H1 (cell line): ENCODE measurements at regions not wholly inside any gene's neighbourhood (a gene's known extent, or its start where the extent isn't known, plus 50 kb on each side); places are given as distances from the start of the nearest gene placed in this dataset.

Experiments
- CTCF ChIA-PET: fragments of 300-600 bp; sonication (Branson Sonifier 250); formaldehyde crosslinking; loops from one replicate; lab custom pipeline; 2021; ENCODE audit not compliant: partially characterized antibody; lab: Charles Lee
- POLR2A ChIA-PET: fragments of 300-600 bp; sonication (Branson Sonifier 250); formaldehyde crosslinking; loops from one replicate; lab custom pipeline; 2021; ENCODE audit warnings: inconsistent platforms; ENCODE audit not compliant: partially characterized antibody; lab: Charles Lee
- DNase-seq, 2 experiments: peaks; one replicate each; pipeline versions ENCODE4 v3.0.0 to v3.0.0-alpha.2; 2010 to 2022; ENCODE audit warnings: low spot score in 2 of 2, low read depth in 1 of 2, mixed read lengths in 1 of 2
- FAIRE-seq: peaks from 2 replicates; lab custom pipeline; 2011; peaks lifted over from hg19 to GRCh38; lab: Jason Lieb, UNC
- H2AFZ ChIP-seq: 2 replicates; pipeline ENCODE4 v1.8.1; 2012; ENCODE audit warnings: low read length, inconsistent platforms
- H2AK5ac ChIP-seq: 2 replicates; pipeline ENCODE4 v1.6.1; 2013; ENCODE audit warnings: low read depth, low read length
- H2BK120ac ChIP-seq: replicated peaks from 2 replicates; pipeline ENCODE3; 2013; ENCODE audit warnings: low read depth, low read length, inconsistent platforms
- H2BK12ac ChIP-seq: 2 replicates; pipeline ENCODE4 v1.6.1; 2013; ENCODE audit warnings: low read depth, low read length
- H2BK15ac ChIP-seq: 2 replicates; pipeline ENCODE4 v1.6.1; 2013; ENCODE audit warnings: low read length
- H2BK20ac ChIP-seq: 2 replicates; pipeline ENCODE4 v1.6.1; 2013; ENCODE audit warnings: low read length
- H2BK5ac ChIP-seq: 2 replicates; pipeline ENCODE4 v1.6.1; 2013; ENCODE audit warnings: low read depth, low read length
- H3K14ac ChIP-seq: 2 replicates; pipeline ENCODE4 v1.6.1; 2013; ENCODE audit warnings: inconsistent platforms; ENCODE audit not compliant: insufficient read length
- H3K18ac ChIP-seq: 2 replicates; pipeline ENCODE4 v1.6.1; 2013; ENCODE audit warnings: low read length; ENCODE audit errors: extremely low read depth
- H3K23ac ChIP-seq: 2 replicates; pipeline ENCODE4 v1.6.1; 2013; ENCODE audit warnings: inconsistent platforms; ENCODE audit not compliant: insufficient read length
- H3K23me2 ChIP-seq: 2 replicates; pipeline ENCODE4 v1.6.1; 2013; ENCODE audit warnings: low read depth, low read length
- H3K27ac ChIP-seq: 2 replicates; pipeline ENCODE4 v1.6.1; 2011; ENCODE audit warnings: low read depth, low read length, inconsistent platforms
- H3K27me3 ChIP-seq, 4 experiments: replicated peaks in 1 of 4; 1 replicate in 1 of 4; 2 replicates in 3 of 4; pipeline versions ENCODE4 v1.6.1 to v1.8.1; 2011 to 2013; ENCODE audit warnings: low read length in 3 of 4, mild to moderate bottlenecking in 3 of 4, inconsistent platforms in 2 of 4, mixed read lengths in 2 of 4, moderate library complexity in 1 of 4; ENCODE audit not compliant: control insufficient read depth in 3 of 4, insufficient read depth in 3 of 4; ENCODE audit errors: extremely low read depth in 1 of 4
- H3K36me3 ChIP-seq, 4 experiments: 2 replicates each; pipeline versions ENCODE4 v1.6.1 to v1.8.1; 2011 to 2013; ENCODE audit warnings: mild to moderate bottlenecking in 4 of 4, low read length in 3 of 4, moderate library complexity in 2 of 4, control low read depth in 1 of 4, inconsistent platforms in 1 of 4; ENCODE audit not compliant: insufficient read depth in 4 of 4, control insufficient read depth in 2 of 4
- H3K4ac ChIP-seq: replicated peaks from 2 replicates; pipeline ENCODE3; 2013; ENCODE audit warnings: low read length, low read depth, mixed read lengths, inconsistent platforms; ENCODE audit not compliant: insufficient read length
- H3K4me1 ChIP-seq, 4 experiments: replicated peaks in 1 of 4; 1 replicate in 1 of 4; 2 replicates in 3 of 4; pipeline versions ENCODE4 v1.6.1 to v1.8.1; 2011 to 2013; ENCODE audit warnings: low read length in 3 of 4, inconsistent platforms in 2 of 4, mixed read lengths in 1 of 4; ENCODE audit not compliant: insufficient read depth in 4 of 4, control insufficient read depth in 3 of 4
- H3K4me2 ChIP-seq, 2 experiments: 2 replicates each; pipeline versions ENCODE4 v1.6.1 to v1.8.1; 2011 to 2013; ENCODE audit warnings: low read depth in 2 of 2, low read length in 2 of 2, control low read depth in 1 of 2, inconsistent platforms in 1 of 2, mild to moderate bottlenecking in 1 of 2; ENCODE audit not compliant: insufficient read depth in 1 of 2
- H3K4me3 ChIP-seq, 4 experiments: fragments of 200-600, 300-600 bp in 1 of 4; sonication (generic), shearing (Covaris generic), sonication (Bioruptor Twin) in 1 of 4; 2 replicates each; pipeline versions ENCODE4 v1.5.1 to v1.8.1; 2011 to 2016; ENCODE audit warnings: low read length in 4 of 4, low read depth in 3 of 4, control low read depth in 2 of 4, inconsistent platforms in 2 of 4, mild to moderate bottlenecking in 2 of 4, mixed read lengths in 1 of 4, moderate library complexity in 1 of 4; ENCODE audit not compliant: insufficient read depth in 2 of 4; ENCODE audit errors: extremely low read depth in 1 of 4
- H3K56ac ChIP-seq: replicated peaks from 2 replicates; pipeline ENCODE3; 2013; ENCODE audit warnings: low read depth, mild to moderate bottlenecking, mixed read lengths, low read length, inconsistent platforms; ENCODE audit not compliant: insufficient read length
- H3K79me1 ChIP-seq: 2 replicates; pipeline ENCODE4 v1.6.1; 2013; ENCODE audit warnings: low read depth, low read length, control low read depth
- H3K79me2 ChIP-seq, 2 experiments: 2 replicates each; pipeline versions ENCODE4 v1.6.1 to v1.8.1; 2012 to 2013; ENCODE audit warnings: low read length in 2 of 2, mild to moderate bottlenecking in 2 of 2, inconsistent platforms in 1 of 2; ENCODE audit not compliant: insufficient read depth in 2 of 2, control insufficient read depth in 1 of 2
- H3K9ac ChIP-seq, 4 experiments: replicated peaks in 1 of 4; 1 replicate in 1 of 4; 2 replicates in 3 of 4; pipeline versions ENCODE4 v1.6.1 to v1.8.1; 2011 to 2013; ENCODE audit warnings: low read depth in 3 of 4, low read length in 3 of 4, control low read depth in 2 of 4, mild to moderate bottlenecking in 2 of 4, moderate library complexity in 2 of 4, inconsistent platforms in 1 of 4; ENCODE audit errors: extremely low read depth in 1 of 4
- H3K9me3 ChIP-seq, 2 experiments: 2 replicates each; pipeline versions ENCODE4 v1.6.1 to v1.8.1; 2012 to 2013; ENCODE audit warnings: mild to moderate bottlenecking in 2 of 2, moderate library complexity in 2 of 2, control low read depth in 1 of 2, inconsistent platforms in 1 of 2, low read depth in 1 of 2, low read length in 1 of 2, mixed read lengths in 1 of 2; ENCODE audit not compliant: insufficient read depth in 2 of 2
- H4K20me1 ChIP-seq, 2 experiments: replicated peaks in 1 of 2; 2 replicates each; pipeline versions ENCODE3 to v1.8.1; 2011 to 2013; ENCODE audit warnings: inconsistent platforms in 2 of 2, low read length in 2 of 2, mild to moderate bottlenecking in 1 of 2; ENCODE audit not compliant: insufficient read depth in 2 of 2, control insufficient read depth in 1 of 2
- H4K5ac ChIP-seq: 2 replicates; pipeline ENCODE4 v1.6.1; 2013; ENCODE audit warnings: low read length, low read depth, mixed read lengths, inconsistent platforms; ENCODE audit not compliant: insufficient read length
- H4K8ac ChIP-seq: 2 replicates; pipeline ENCODE4 v1.8.0; 2013; ENCODE audit warnings: mild to moderate bottlenecking, moderate library complexity, low read length, inconsistent platforms; ENCODE audit not compliant: insufficient read depth; ENCODE audit errors: extremely low read depth
- H4K91ac ChIP-seq: replicated peaks from 2 replicates; pipeline ENCODE3; 2013; ENCODE audit warnings: low read length, mixed read lengths, inconsistent platforms; ENCODE audit not compliant: insufficient read length
- BCL11A ChIP-seq, 2 experiments: IDR thresholded peaks; one replicate each; pipeline ENCODE4 v1.6.1; 2011; ENCODE audit warnings: low read depth in 2 of 2, low read length in 2 of 2, mild to moderate bottlenecking in 2 of 2
- CEBPB ChIP-seq: IDR thresholded peaks from 2 replicates; pipeline ENCODE4 v1.6.1; 2012; ENCODE audit warnings: low read depth, low read length
- CREB1 ChIP-seq: IDR thresholded peaks from 2 replicates; pipeline ENCODE4 v1.6.1; 2012; ENCODE audit warnings: inconsistent platforms
- CTBP2 ChIP-seq: IDR thresholded peaks from 2 replicates; pipeline ENCODE4 v1.7.0; 2011; ENCODE audit warnings: borderline replicate concordance, mild to moderate bottlenecking, moderate library complexity, mixed read lengths, low read length; ENCODE audit not compliant: insufficient read depth, insufficient read length
- HDAC2 ChIP-seq, 2 experiments: fragments of 300-600 bp in 1 of 2; sonication (generic) in 1 of 2; IDR thresholded peaks; 2 replicates each; pipeline ENCODE4 v1.6.1; 2011 to 2012; ENCODE audit warnings: low read depth in 2 of 2, low read length in 2 of 2, mild to moderate bottlenecking in 2 of 2, moderate library complexity in 2 of 2, borderline replicate concordance in 1 of 2, inconsistent platforms in 1 of 2
- KDM5A ChIP-seq: fragments of 200-600 bp; IDR thresholded peaks from 2 replicates; pipeline ENCODE4 v1.7.1; 2012; ENCODE audit warnings: mild to moderate bottlenecking, low read length, inconsistent platforms, mixed read lengths
- NRF1 ChIP-seq: IDR thresholded peaks from 2 replicates; pipeline ENCODE4 v1.6.1; 2011; ENCODE audit warnings: mild to moderate bottlenecking, low read depth, low read length, improper control_type of control experiment
- PHF8 ChIP-seq: fragments of 200-600 bp; sonication (generic); conservative IDR thresholded peaks from 2 replicates; pipeline ENCODE4 v1.7.1; 2012; ENCODE audit warnings: low read depth, mild to moderate bottlenecking, inconsistent platforms, low read length, moderate library complexity
- POU5F1 ChIP-seq: IDR thresholded peaks from 2 replicates; pipeline ENCODE4 v1.6.1; 2011; ENCODE audit warnings: low read depth, mild to moderate bottlenecking, low read length, moderate library complexity
- RAD21 ChIP-seq, 2 experiments: IDR thresholded peaks in 1 of 2; conservative IDR thresholded peaks in 1 of 2; 2 replicates each; pipeline ENCODE4 v1.6.1; 2011; ENCODE audit warnings: low read depth in 2 of 2, low read length in 2 of 2, improper control_type of control experiment in 1 of 2, inconsistent platforms in 1 of 2, mild to moderate bottlenecking in 1 of 2, moderate library complexity in 1 of 2
- RBBP5 ChIP-seq: IDR thresholded peaks from 2 replicates; pipeline ENCODE4 v1.7.1; 2012; ENCODE audit warnings: low read depth, mild to moderate bottlenecking, inconsistent platforms, low read length, moderate library complexity, borderline replicate concordance
- SAP30 ChIP-seq: fragments of 300-600 bp; sonication (generic); IDR thresholded peaks from 2 replicates; pipeline ENCODE4 v1.7.1; 2012; ENCODE audit warnings: low read length, moderate library complexity, mild to moderate bottlenecking, inconsistent platforms; ENCODE audit not compliant: insufficient read depth, insufficient replicate concordance
- SP4 ChIP-seq: IDR thresholded peaks from 2 replicates; pipeline ENCODE4 v1.6.1; 2012; ENCODE audit warnings: low read length, inconsistent platforms
- TEAD4 ChIP-seq: IDR thresholded peaks from 2 replicates; pipeline ENCODE4 v1.6.1; 2012; ENCODE audit warnings: low read depth, low read length, inconsistent platforms, mixed read lengths
- WGBS, 2 experiments: shearing (Covaris generic) in 1 of 2; methylation state at CpG; one replicate each; pipeline versions ENCODE4 v1.1.6 to v1.1.7; 2013 to 2015; ENCODE audit warnings: low lambda C conversion rate in 2 of 2, mixed read lengths in 2 of 2, inconsistent platforms in 1 of 2, low coverage in 1 of 2, missing lambda C conversion rate in 1 of 2; ENCODE audit not compliant: insufficient replicate concordance in 2 of 2, insufficient coverage in 1 of 2, insufficient read length in 1 of 2; ENCODE audit errors: extremely low coverage in 1 of 2, missing lambda C conversion rate in 1 of 2; 5-methylcytosine and 5-hydroxymethylcytosine counted together

DNA sequence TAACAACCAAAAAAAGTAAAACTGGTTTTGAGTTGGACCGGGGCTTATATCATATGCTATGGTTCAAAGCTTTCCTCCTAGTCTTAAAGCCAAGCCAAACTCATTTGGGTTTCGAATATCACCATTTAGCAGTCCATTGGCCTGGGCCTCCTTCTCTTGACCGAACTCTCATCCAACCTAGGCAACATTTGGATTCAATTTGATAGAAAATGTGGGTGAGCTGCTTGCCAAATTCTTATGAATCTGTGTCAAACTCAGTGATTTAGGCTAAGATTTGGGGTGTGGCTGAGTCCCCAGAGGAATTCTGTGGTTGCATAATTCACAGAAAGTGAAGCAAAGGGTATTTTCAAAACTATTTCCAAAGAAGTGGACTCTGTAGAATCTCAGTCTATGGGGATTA, 83.7 kb downstream of the BLID start:
- no peaks in the 10 kb centered on the region for H3K27me3 ChIP-seq
- TF ChIP-seq HDAC2 (IDR thresholded peaks at IDR 0.05; ENCODE audit: borderline replicate concordance in 1 of 2, low read depth in 2 of 2, low read length in 2 of 2) (no peak), RAD21 (IDR thresholded peaks at IDR 0.05 in 1 of 2, conservative IDR thresholded peaks at IDR 0.05 in 1 of 2; ENCODE audit: low read depth in 2 of 2, low read length in 2 of 2) (no peak), POU5F1 (no peak), NRF1 (no peak), RBBP5 (no peak), CREB1 (no peak), SP4 (no peak), CEBPB (no peak), BCL11A (IDR thresholded peaks at IDR 0.05; ENCODE audit: low read depth in 2 of 2, low read length in 2 of 2) (no peak), SAP30 (no peak), TEAD4 (no peak), KDM5A (no peak), CTBP2 (no peak), PHF8 (no peak)
- H3K23me2 ChIP-seq = no peaks in the 10 kb centered on the region
- no peak overlapping the region for H2BK5ac ChIP-seq
- ChIA-PET CTCF (no interaction called here), POLR2A (no interaction called here)
- FAIRE-seq (no peak), DNase-seq (no peak)
- H3K4me1 ChIP-seq = peaks cover 0 to 2% (median 0%) of the 10 kb centered on the region in 4 experiments; a peak in 2 of 7 replicates
- H3K9me3 ChIP-seq = no peaks in the 10 kb centered on the region
- no peak overlapping the region for H2BK20ac ChIP-seq
- no peak overlapping the region for H3K4me2 ChIP-seq
- 85% methylated on average over 3 of the region's 3 CpGs; no CpG with 5 or more reads in 1 of the 2 experiments for WGBS, 2 experiments
- H3K56ac ChIP-seq = no peak overlapping the region
- no peak overlapping the region for H2BK12ac ChIP-seq
- H4K91ac ChIP-seq = no peak overlapping the region
- H3K18ac ChIP-seq = no peak overlapping the region
- H3K79me2 ChIP-seq = no peaks in the 10 kb centered on the region
- no peak overlapping the region for H3K4me3 ChIP-seq
- H3K23ac ChIP-seq = no peak overlapping the region
- no peak overlapping the region for H3K4ac ChIP-seq
- no peaks in the 10 kb centered on the region for H4K20me1 ChIP-seq
- H2AK5ac ChIP-seq = no peak overlapping the region
- H3K36me3 ChIP-seq = no peaks in the 10 kb centered on the region
- H3K9ac ChIP-seq = no peak overlapping the region
- no peak overlapping the region for H2BK120ac ChIP-seq
- H4K8ac ChIP-seq = no peak overlapping the region
- H3K14ac ChIP-seq = no peak overlapping the region
- no peak overlapping the region for H4K5ac ChIP-seq
- H3K79me1 ChIP-seq = no peaks in the 10 kb centered on the region
- no peak overlapping the region for H2BK15ac ChIP-seq
- no peak overlapping the region for H3K27ac ChIP-seq
- H2AFZ ChIP-seq = no peak overlapping the region
